Erythroblast (primary cell): ENCODE measurements at regions not wholly inside any gene's neighbourhood (a gene's known extent, or its start where the extent isn't known, plus 50 kb on each side); places are given as distances from the start of the nearest gene placed in this dataset.

Experiments
- DNase-seq, 2 experiments: peaks; one replicate each; lab custom pipeline; 2025; lab: John Stamatoyannopoulos, UW
- GATA1 ChIP-seq: IDR thresholded peaks from 2 replicates; pipeline ENCODE4 v1.6.1; 2011; ENCODE audit warnings: low read depth, mild to moderate bottlenecking, control low read depth, low read length, moderate library complexity
- POLR2A ChIP-seq: IDR thresholded peaks from 2 replicates; pipeline ENCODE4 v1.6.1; 2011; ENCODE audit warnings: mild to moderate bottlenecking, low read length

GRCh38 chr2:221124532-221125240 lies 447.4 kb downstream of the EPHA4 start:
- no peak for DNase-seq
- TF ChIP-seq GATA1 = no peak
- no peak for TF ChIP-seq POLR2A

GRCh38 chr2:221125691-221126090 lies 446.4 kb downstream of the EPHA4 start:
- no peak for TF ChIP-seq GATA1
- no peak for TF ChIP-seq POLR2A
- no peak for DNase-seq

GRCh38 chr2:221129657-221130056 lies 442.4 kb downstream of the EPHA4 start:
- no peak for DNase-seq
- TF ChIP-seq GATA1 = no peak
- no peak for TF ChIP-seq POLR2A

GRCh38 chr2:221130431-221130830 lies 441.7 kb downstream of the EPHA4 start:
- DNase-seq = no peak
- no peak for TF ChIP-seq GATA1

- no peak for DNase-seq
- TF ChIP-seq POLR2A (no peak), GATA1 (no peak)
Observed at GRCh38 chr2:221133941-221134340, 438.2 kb downstream of the EPHA4 start.

- TF ChIP-seq GATA1 = no peak
- no peak for TF ChIP-seq POLR2A
- DNase-seq = no peak
Observed at GRCh38 chr2:221134718-221135117, 437.4 kb downstream of the EPHA4 start.

GRCh38 chr2:221135699-221136098 lies 436.4 kb downstream of the EPHA4 start:
- no peak for TF ChIP-seq GATA1
- no peak for TF ChIP-seq POLR2A
- no peak for DNase-seq

- TF ChIP-seq POLR2A (no peak), GATA1 (no peak)
- DNase-seq = no peak
Observed at GRCh38 chr2:221137385-221137784, 434.7 kb downstream of the EPHA4 start.

GRCh38 chr2:221142341-221142740 lies 429.8 kb downstream of the EPHA4 start:
- DNase-seq = no peak
- TF ChIP-seq GATA1 = no peak
- no peak for TF ChIP-seq POLR2A

GRCh38 chr2:221143231-221143630 lies 428.9 kb downstream of the EPHA4 start:
- no peak for DNase-seq
- TF ChIP-seq POLR2A (no peak), GATA1 (no peak)

- TF ChIP-seq GATA1 (no peak), POLR2A (no peak)
- DNase-seq = no peak
Observed at GRCh38 chr2:221144909-221145308, 427.2 kb downstream of the EPHA4 start.

GRCh38 chr2:221145396-221145795 lies 426.7 kb downstream of the EPHA4 start:
- DNase-seq = no peak
- no peak for TF ChIP-seq POLR2A

- no peak for DNase-seq
- TF ChIP-seq GATA1 (no peak), POLR2A (no peak)
Observed at GRCh38 chr2:221153226-221153625, 418.9 kb downstream of the EPHA4 start.

- TF ChIP-seq GATA1 (no peak), POLR2A (no peak)
- no peak for DNase-seq
Observed at GRCh38 chr2:221154176-221154575, 417.9 kb downstream of the EPHA4 start.

- no peak for DNase-seq
- TF ChIP-seq POLR2A (no peak), GATA1 (no peak)
Observed at GRCh38 chr2:221156062-221156734, 415.9 kb downstream of the EPHA4 start.
